ENCODE measurements at regions not wholly inside any gene's neighbourhood (a gene's known extent, or its start where the extent isn't known, plus 50 kb on each side); places are given as distances from the start of the nearest gene placed in this dataset.

DNA sequence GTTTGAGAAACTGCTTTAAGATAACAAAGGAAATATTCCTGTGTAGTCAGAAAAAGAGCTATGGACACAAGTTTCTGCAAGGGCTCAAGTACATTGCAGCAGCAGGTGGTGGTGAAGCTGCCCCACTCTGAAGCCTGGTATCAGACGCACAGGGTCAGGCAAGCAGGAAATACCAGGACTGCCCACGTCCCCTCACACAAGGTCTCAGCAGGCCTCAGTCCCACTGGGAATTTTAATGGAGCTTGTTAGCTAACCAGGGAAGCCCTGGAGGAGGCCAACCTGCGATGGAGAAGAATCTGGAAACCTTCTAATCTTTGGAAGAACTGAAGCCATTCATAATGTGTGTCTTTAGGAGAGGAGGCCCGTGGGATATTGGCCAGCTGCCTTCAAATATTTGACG, 168.3 kb downstream of the UXS1 start:
- Histone ChIP-seq H3K9ac (ENCODE audit: control insufficient read depth, extremely low read depth, insufficient read depth, low read length) (no peak overlapping the region), H3K27me3 (ENCODE audit: control insufficient read depth, extremely low read depth, insufficient read depth, low read length) (no peaks in the 10 kb centered on the region), H4K20me1 (ENCODE audit: control insufficient read depth, extremely low read depth, insufficient read depth, low read length) (no peaks in the 10 kb centered on the region), H2AFZ (ENCODE audit: control insufficient read depth, low read length) (no peak overlapping the region), H3K27ac (ENCODE audit: control insufficient read depth, insufficient read depth, low read length) (no peak overlapping the region), H3K4me1 (ENCODE audit: control insufficient read depth, extremely low read depth, insufficient read depth, low read length) (no peaks in the 10 kb centered on the region), H3K9me1 (ENCODE audit: control insufficient read depth, extremely low read depth, insufficient read depth, low read length) (no peaks in the 10 kb centered on the region), H3K36me3 (ENCODE audit: control insufficient read depth in 2 of 2, extremely low read depth in 1 of 2, insufficient read depth in 2 of 2, low read length in 2 of 2) (no peaks in the 10 kb centered on the region), H3K4me3 (ENCODE audit: control insufficient read depth in 2 of 3, extremely low read depth in 1 of 3, insufficient read depth in 2 of 3, low read depth in 1 of 3, low read length in 3 of 3) (no peak overlapping the region), H3K4me2 (ENCODE audit: control insufficient read depth, extremely low read depth, insufficient read depth, low read depth, low read length) (no peak overlapping the region), H3K79me2 (ENCODE audit: control insufficient read depth, insufficient read depth, low read length) (no peaks in the 10 kb centered on the region), H3K9me3 (ENCODE audit: control insufficient read depth, low read depth, low read length) (no peaks in the 10 kb centered on the region)
- dilution Hi-C loops (cut with MboI; ENCODE audit: extremely low pct_ligation_motif_present, low sequenced_read_pairs) = no loop called here
- FAIRE-seq = no peak
- TF ChIP-seq, protein P1, sequence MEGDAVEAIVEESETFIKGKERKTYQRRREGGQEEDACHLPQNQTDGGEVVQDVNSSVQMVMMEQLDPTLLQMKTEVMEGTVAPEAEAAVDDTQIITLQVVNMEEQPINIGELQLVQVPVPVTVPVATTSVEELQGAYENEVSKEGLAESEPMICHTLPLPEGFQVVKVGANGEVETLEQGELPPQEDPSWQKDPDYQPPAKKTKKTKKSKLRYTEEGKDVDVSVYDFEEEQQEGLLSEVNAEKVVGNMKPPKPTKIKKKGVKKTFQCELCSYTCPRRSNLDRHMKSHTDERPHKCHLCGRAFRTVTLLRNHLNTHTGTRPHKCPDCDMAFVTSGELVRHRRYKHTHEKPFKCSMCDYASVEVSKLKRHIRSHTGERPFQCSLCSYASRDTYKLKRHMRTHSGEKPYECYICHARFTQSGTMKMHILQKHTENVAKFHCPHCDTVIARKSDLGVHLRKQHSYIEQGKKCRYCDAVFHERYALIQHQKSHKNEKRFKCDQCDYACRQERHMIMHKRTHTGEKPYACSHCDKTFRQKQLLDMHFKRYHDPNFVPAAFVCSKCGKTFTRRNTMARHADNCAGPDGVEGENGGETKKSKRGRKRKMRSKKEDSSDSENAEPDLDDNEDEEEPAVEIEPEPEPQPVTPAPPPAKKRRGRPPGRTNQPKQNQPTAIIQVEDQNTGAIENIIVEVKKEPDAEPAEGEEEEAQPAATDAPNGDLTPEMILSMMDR (optimal IDR thresholded peaks at IDR 0.05 in 1 of 3, IDR thresholded peaks at IDR 0.05 in 1 of 3, conservative IDR thresholded peaks at IDR 0.05 in 1 of 3; ENCODE audit: extremely low read depth in 1 of 3, insufficient read depth in 2 of 3, low read length in 3 of 3) = no peak
- no peak for TF ChIP-seq EZH2 (IDR thresholded peaks at IDR 0.05; ENCODE audit: low read length)
- no peak for DNase-seq (ENCODE audit: low read depth, low spot score)

DNA sequence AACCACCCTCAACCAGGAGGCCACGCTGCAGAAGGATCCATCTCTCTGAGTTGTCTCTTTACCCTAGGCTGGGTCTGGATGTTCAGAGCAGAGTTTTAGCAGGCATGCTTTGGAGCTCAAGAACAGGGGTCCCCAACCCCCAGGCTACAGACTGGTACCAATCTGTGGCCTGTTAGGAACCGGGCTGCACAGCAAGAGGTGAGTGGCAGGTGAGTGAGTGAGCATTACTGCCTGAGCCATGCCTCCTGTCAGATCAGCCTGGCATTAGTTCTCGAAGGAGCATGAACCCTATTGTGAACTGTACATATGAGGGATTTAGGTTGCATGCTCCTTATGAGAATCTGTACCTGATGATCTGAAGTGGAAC, 172.5 kb downstream of the UXS1 start:
- DNase-seq (ENCODE audit: low read depth, low spot score) = no peak
- H3K9me3 ChIP-seq (ENCODE audit: control insufficient read depth, low read depth, low read length) = no peaks in the 10 kb centered on the region
- no peak overlapping the region for H3K9ac ChIP-seq (ENCODE audit: control insufficient read depth, extremely low read depth, insufficient read depth, low read length)
- no peak for FAIRE-seq
- H3K4me1 ChIP-seq (ENCODE audit: control insufficient read depth, extremely low read depth, insufficient read depth, low read length) = no peaks in the 10 kb centered on the region
- H3K9me1 ChIP-seq (ENCODE audit: control insufficient read depth, extremely low read depth, insufficient read depth, low read length) = no peaks in the 10 kb centered on the region
- no peaks in the 10 kb centered on the region for H3K79me2 ChIP-seq (ENCODE audit: control insufficient read depth, insufficient read depth, low read length)
- H3K27me3 ChIP-seq (ENCODE audit: control insufficient read depth, extremely low read depth, insufficient read depth, low read length) = no peaks in the 10 kb centered on the region
- dilution Hi-C loops (cut with MboI; ENCODE audit: extremely low pct_ligation_motif_present, low sequenced_read_pairs) = no loop called here
- no peaks in the 10 kb centered on the region for H3K36me3 ChIP-seq (ENCODE audit: control insufficient read depth in 2 of 2, extremely low read depth in 1 of 2, insufficient read depth in 2 of 2, low read length in 2 of 2)
- H3K27ac ChIP-seq (ENCODE audit: control insufficient read depth, insufficient read depth, low read length) = no peak overlapping the region
- H3K4me2 ChIP-seq (ENCODE audit: control insufficient read depth, extremely low read depth, insufficient read depth, low read depth, low read length) = no peak overlapping the region
- no peaks in the 10 kb centered on the region for H4K20me1 ChIP-seq (ENCODE audit: control insufficient read depth, extremely low read depth, insufficient read depth, low read length)
- H2AFZ ChIP-seq (ENCODE audit: control insufficient read depth, low read length) = no peak overlapping the region
- H3K4me3 ChIP-seq (ENCODE audit: control insufficient read depth in 2 of 3, extremely low read depth in 1 of 3, insufficient read depth in 2 of 3, low read depth in 1 of 3, low read length in 3 of 3) = no peak overlapping the region
- TF ChIP-seq, protein P1 (optimal IDR thresholded peaks at IDR 0.05 in 1 of 3, IDR thresholded peaks at IDR 0.05 in 1 of 3, conservative IDR thresholded peaks at IDR 0.05 in 1 of 3; ENCODE audit: extremely low read depth in 1 of 3, insufficient read depth in 2 of 3, low read length in 3 of 3) = no peak
- no peak for TF ChIP-seq EZH2 (IDR thresholded peaks at IDR 0.05; ENCODE audit: low read length)
